Stimulated activated effector memory CD8-positive, alpha-beta T cell treated with anti-CD3 and anti-CD28 coated beads, Interleukin-12 subunit alpha, Interleukin-12 subunit beta, amount 100 ng/mL, for 72 hours (primary cell): ENCODE measurements at regions not wholly inside any gene's neighbourhood (a gene's known extent, or its start where the extent isn't known, plus 50 kb on each side); places are given as distances from the start of the nearest gene placed in this dataset.

Experiments
- ATAC-seq: fragments of 150-1000 bp; cut with Tn5 transposase; 2 replicates; pipeline ENCODE4 v1.10.0; 2021
- DNase-seq, 2 donors: peaks; one replicate each; pipeline ENCODE4 v3.0.0; 2021 to 2022; ENCODE audit warnings: low spot score in 2 of 2
- H3K27ac Mint-ChIP-seq: one replicate; pipeline ENCODE4 v1.8.0; 2022; ENCODE audit warnings: mild to moderate bottlenecking, mixed read lengths
- H3K36me3 Mint-ChIP-seq: one replicate; pipeline ENCODE4 v1.8.0; 2022; ENCODE audit warnings: mild to moderate bottlenecking, mixed read lengths
- H3K4me1 Mint-ChIP-seq: one replicate; pipeline ENCODE4 v1.8.0; 2022; ENCODE audit warnings: mixed read lengths
- H3K4me3 Mint-ChIP-seq: one replicate; pipeline ENCODE4 v1.8.0; 2022; ENCODE audit warnings: mild to moderate bottlenecking, mixed read lengths
- H3K9me3 Mint-ChIP-seq: one replicate; pipeline ENCODE4 v1.8.0; 2022; ENCODE audit warnings: mixed read lengths

DNA sequence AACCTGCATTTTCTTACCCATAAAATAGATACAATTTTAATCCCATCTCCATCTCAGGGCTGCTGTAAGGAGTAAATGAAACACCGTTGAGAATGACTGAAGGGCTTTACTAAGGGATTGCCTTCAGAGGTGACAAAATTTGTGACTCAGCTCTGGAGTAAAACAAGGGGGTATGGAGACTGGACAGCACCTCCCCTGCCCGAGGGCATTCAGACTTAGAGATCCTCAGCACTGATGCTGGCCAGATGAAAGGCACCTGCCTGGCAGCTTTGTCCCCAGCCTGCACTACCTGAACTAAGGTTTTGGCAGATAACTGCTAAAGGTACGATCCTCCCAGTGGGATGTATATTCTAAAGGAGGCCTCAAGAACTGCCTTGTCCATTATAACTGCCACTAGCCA lies 84.7 kb upstream of the CALM2 start:
- no peaks in the 10 kb centered on the region for H3K4me1 Mint-ChIP-seq
- no peak for DNase-seq

DNA sequence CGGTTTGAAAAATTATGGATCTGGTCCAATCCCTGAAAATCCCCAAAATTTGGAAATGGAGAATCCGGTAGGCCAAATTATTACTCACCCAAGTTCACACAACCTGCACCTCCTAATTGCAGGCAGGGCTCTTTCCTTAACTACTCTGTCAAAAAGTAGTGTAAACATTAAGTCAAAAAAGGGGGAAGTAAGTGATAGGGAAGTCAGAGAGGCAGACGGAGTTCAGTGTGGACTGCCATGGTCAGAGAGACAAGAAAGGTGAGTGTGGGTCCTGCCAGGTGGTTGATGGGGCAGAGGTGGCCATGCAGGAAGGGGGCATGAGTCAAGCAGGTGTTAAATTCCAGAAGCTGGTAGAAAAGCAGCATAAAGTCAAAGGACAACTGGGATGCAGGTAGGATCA lies 83.5 kb upstream of the CALM2 start:
- H3K4me3 Mint-ChIP-seq, result no peak overlapping the region
- ATAC-seq, result no peak
- H3K27ac Mint-ChIP-seq, result no peak overlapping the region
- H3K4me1 Mint-ChIP-seq, result no peaks in the 10 kb centered on the region
- DNase-seq, result no peak
- no peaks in the 10 kb centered on the region for H3K36me3 Mint-ChIP-seq
- no peaks in the 10 kb centered on the region for H3K9me3 Mint-ChIP-seq

More for the DNA sequence above, 84.7 kb upstream of the CALM2 start:
- no peak overlapping the region for H3K4me3 Mint-ChIP-seq
- no peaks in the 10 kb centered on the region for H3K9me3 Mint-ChIP-seq
- ATAC-seq, result no peak
- no peak overlapping the region for H3K27ac Mint-ChIP-seq
- H3K36me3 Mint-ChIP-seq, result no peaks in the 10 kb centered on the region

DNA sequence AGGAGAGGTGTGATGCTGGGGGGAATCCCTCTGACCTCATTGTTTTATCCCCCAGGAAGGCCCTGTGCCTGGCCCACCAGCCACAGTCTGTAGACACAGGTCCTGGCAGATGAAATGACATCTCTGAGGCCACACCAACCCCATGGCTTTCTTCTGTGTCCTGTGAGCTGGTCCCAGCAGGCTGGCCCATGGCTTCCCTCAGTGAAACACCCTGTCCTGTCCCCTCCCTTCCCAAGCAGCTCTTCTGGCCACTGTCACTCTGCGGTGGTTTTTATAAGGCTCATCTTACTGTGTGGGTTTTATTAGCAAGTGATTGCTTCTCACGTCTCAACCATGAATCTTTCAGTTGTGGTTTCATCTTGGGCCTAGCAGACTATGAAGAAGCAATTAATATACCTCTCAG lies 81.6 kb upstream of the CALM2 start:
- H3K4me1 Mint-ChIP-seq, result no peaks in the 10 kb centered on the region
- H3K27ac Mint-ChIP-seq, result no peak overlapping the region
- H3K36me3 Mint-ChIP-seq, result no peaks in the 10 kb centered on the region
- H3K9me3 Mint-ChIP-seq, result no peaks in the 10 kb centered on the region
- ATAC-seq, result peak; percentile 24
- H3K4me3 Mint-ChIP-seq, result no peak overlapping the region
- DNase-seq, result no peak

DNA sequence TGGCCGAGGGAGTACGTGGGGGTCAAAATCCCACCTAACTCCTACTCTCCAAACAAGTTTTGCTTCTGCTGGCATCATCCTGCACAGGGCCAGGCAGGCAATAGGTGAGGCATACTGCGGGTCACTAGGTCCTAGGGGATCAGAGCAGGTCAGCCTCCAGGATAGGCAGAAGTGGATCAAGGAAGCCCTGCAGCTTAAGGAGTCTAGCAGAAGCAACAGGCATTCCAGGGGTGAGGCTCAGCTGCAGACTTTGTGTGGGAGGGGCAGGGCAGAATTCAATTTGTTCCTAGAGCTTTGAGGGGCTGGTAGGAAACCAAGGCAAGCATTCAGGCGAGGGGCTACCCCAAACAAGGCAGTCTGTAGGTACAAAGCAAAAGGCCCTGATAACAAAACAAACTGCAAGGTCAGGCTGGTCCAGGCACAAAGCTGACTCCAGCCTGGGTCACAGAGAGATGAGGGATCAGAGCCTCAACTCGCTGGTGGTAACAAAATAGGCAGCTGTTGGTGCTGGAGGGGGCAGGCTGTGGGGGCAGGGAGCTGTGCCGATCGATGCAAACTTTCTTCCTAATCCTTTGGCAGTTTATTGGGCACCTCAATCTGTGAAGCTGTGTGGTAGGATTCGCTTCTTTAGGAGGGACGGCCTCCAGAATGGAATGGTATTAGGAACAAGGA lies 80.2 kb upstream of the CALM2 start:
- Mint-ChIP-seq H3K27ac (no peak overlapping the region), H3K4me1 (no peaks in the 10 kb centered on the region), H3K9me3 (no peaks in the 10 kb centered on the region), H3K36me3 (no peaks in the 10 kb centered on the region), H3K4me3 (no peak overlapping the region)
- DNase-seq (no peak), ATAC-seq (no peak)

DNA sequence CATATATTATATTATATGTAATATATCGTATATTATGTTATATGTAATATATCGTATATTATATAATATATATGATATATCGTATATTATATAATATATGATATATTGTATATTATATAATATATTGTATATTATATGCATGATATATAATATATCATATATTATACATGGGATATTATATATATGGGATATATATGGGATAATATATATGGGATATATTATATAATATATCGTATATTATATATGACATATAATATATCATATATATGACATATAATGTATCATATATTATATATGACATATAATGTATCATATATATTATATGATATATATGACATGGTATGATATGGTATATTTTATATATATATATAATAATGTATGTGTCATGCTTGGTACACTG lies 79.5 kb upstream of the CALM2 start:
- Mint-ChIP-seq H3K4me3 (no peak overlapping the region), H3K36me3 (no peaks in the 10 kb centered on the region), H3K4me1 (no peaks in the 10 kb centered on the region), H3K27ac (no peak overlapping the region), H3K9me3 (no peaks in the 10 kb centered on the region)
- ATAC-seq (no peak), DNase-seq (no peak)

DNA sequence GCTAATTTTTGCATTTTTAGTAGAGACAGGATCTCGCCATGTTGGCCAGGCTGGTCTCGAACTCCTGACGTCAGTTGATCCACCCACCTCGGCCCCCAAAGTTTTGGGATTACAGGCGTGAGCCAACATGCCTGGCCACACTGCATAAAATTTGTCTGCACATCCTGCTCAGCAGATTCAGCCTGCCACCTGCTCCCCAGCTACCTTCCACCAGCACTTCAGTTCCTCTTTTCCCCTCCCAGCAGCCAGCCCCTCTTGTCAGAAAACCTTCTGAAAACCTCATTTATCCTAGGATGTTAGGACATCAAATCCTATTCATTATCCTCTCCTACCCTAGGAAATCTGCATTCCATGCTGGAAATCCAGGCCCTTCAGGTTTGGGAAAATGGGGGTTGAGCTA lies 78.2 kb upstream of the CALM2 start:
- no peak for ATAC-seq

DNA sequence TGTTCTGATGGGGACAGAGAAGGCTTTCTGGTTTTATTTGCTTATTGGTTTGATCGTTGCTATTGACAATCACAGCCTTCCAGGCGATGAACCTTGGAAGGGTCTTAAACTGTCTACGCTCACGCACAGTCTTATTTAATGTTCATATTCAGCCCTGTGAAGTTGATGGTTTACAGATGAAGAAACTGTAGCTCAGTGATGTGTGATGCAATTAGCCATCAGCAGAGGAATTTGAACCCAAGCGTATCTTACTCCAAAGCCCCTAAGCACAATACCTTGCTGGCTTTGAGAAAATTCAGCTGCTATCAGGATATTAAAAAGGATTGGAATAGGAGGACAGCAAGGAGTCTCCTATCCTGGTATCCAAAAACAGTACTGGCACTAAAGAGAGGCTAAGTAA lies 77.1 kb upstream of the CALM2 start:
- Mint-ChIP-seq H3K9me3 (no peaks in the 10 kb centered on the region), H3K27ac (no peak overlapping the region), H3K36me3 (no peaks in the 10 kb centered on the region), H3K4me3 (no peak overlapping the region), H3K4me1 (no peaks in the 10 kb centered on the region)
- ATAC-seq (no peak), DNase-seq (no peak)

More for the DNA sequence above, 78.2 kb upstream of the CALM2 start:
- Mint-ChIP-seq H3K27ac (no peak overlapping the region), H3K36me3 (no peaks in the 10 kb centered on the region), H3K4me3 (no peak overlapping the region), H3K4me1 (no peaks in the 10 kb centered on the region), H3K9me3 (no peaks in the 10 kb centered on the region)
- DNase-seq, result no peak

DNA sequence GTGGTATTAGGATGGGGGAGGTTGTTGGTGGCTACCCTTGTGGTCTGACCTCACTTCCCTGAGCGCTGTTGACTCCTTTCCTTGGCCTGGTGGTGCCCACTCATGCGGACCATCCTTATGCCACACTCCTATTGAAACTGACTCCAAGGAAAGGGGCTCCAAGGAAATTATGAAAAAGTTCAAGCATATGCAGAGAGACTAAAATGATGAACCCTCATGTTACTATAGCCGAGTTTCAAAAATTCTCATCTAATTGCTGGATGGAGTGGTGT lies 75.0 kb upstream of the CALM2 start:
- H3K9me3 Mint-ChIP-seq, result no peaks in the 10 kb centered on the region
- H3K4me3 Mint-ChIP-seq, result no peak overlapping the region
- no peak for ATAC-seq
- H3K36me3 Mint-ChIP-seq, result no peaks in the 10 kb centered on the region
- no peak for DNase-seq
- H3K27ac Mint-ChIP-seq, result no peak overlapping the region
- H3K4me1 Mint-ChIP-seq, result no peaks in the 10 kb centered on the region

DNA sequence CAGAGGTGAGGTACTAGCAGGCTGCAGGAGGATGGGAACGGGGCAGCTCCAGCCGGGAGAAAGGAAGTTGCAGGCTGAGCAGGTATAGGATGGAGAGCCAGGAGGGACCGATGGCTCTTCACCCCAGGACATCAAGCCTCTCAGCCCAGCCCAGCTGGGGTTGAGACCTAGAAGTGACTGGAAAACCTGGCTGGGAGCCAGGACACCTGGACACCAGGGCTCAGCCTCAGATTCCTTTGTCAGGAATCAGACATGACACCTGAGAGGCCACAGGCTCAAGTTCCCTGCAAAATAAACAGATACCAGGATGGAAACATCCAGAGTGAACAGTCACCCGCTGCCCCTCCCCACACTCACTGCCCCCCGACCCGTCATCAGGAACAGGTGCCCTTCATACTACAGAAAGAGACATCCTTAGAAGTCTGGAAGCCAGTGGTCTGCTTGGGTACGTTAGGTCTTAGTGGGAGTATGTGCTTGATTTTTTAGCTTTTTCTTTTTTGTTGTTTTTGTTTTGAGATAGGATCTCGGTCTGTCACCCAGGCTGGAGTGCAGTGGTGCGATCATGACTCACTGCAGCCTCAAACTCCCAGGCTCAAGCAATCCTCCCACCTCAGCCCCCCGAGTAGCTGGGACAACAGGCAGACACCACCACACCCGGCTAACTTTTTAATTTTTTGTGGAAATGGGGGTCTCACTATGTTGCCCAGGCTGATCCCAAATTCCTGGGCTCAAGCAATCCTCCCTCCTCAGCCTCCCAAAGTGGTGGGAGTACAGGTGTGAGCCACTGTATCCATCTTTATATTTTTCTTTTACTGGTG lies 74.5 kb upstream of the CALM2 start:
- ATAC-seq (no peak), DNase-seq (no peak)
- Mint-ChIP-seq H3K4me3 (no peak overlapping the region), H3K36me3 (no peaks in the 10 kb centered on the region), H3K4me1 (no peaks in the 10 kb centered on the region), H3K9me3 (no peaks in the 10 kb centered on the region), H3K27ac (no peak overlapping the region)

DNA sequence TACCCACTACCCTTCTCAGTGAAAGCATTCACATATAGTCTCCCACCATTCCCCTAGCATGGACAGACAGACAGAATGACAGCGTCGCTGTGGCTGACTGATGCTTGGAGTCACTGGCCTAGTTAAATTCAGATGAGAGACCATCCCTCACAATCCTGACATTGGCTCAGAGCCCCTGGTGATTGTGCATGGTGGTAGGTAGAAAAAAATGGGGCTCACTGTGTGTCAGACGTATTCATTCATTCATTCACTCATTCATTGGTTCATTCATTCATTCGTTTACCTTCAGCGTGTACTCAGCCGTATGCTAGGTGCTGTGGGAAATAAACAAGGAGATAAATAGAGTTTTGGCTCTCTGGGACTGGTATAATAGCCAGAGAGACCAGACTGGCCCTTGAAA lies 73.6 kb upstream of the CALM2 start:
- no peaks in the 10 kb centered on the region for H3K36me3 Mint-ChIP-seq
- peaks cover 5% of the 10 kb centered on the region for H3K4me1 Mint-ChIP-seq
- no peak for ATAC-seq
- no peak for DNase-seq
- H3K9me3 Mint-ChIP-seq, result no peaks in the 10 kb centered on the region
- no peak overlapping the region for H3K27ac Mint-ChIP-seq
- H3K4me3 Mint-ChIP-seq, result no peak overlapping the region

DNA sequence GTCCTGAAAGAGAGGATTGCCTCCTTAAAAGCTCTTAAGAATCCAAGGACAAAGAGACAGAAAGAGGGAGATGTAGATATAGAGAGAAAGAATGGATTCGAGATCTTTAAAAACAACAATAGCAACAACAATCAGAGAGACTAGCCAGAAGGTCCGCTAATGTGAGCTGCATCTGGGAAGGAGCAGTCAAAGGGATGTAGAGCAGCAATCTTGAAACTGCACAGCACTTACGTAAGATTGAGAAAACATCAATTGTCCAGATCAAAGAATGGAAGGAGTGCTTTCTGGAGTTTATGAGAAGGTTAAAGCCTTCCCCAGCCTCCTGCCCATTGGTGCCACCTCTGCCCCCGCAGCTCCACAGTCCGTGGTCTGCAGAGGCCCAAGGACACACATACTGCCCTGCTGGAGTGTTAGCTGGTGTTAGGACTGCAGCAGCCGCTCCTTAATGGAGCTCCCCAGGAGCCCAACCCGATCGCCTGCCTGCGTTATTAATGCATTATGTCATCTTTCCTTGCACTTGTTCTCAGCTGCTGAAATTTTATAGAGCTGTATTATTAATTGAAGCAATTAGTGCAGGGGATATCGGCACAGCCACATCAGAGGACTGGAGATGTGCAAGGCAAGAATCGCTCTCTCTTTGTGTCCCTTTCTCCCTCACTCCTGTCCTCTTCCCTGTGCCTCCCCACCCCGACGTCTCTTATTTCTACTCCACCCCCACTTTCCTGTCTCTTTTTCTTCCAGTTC lies 73.0 kb upstream of the CALM2 start:
- Mint-ChIP-seq H3K4me1 (peaks cover 5% of the 10 kb centered on the region), H3K27ac (no peak overlapping the region), H3K4me3 (no peak overlapping the region), H3K9me3 (no peaks in the 10 kb centered on the region), H3K36me3 (no peaks in the 10 kb centered on the region)
- ATAC-seq (no peak), DNase-seq (no peak)

DNA sequence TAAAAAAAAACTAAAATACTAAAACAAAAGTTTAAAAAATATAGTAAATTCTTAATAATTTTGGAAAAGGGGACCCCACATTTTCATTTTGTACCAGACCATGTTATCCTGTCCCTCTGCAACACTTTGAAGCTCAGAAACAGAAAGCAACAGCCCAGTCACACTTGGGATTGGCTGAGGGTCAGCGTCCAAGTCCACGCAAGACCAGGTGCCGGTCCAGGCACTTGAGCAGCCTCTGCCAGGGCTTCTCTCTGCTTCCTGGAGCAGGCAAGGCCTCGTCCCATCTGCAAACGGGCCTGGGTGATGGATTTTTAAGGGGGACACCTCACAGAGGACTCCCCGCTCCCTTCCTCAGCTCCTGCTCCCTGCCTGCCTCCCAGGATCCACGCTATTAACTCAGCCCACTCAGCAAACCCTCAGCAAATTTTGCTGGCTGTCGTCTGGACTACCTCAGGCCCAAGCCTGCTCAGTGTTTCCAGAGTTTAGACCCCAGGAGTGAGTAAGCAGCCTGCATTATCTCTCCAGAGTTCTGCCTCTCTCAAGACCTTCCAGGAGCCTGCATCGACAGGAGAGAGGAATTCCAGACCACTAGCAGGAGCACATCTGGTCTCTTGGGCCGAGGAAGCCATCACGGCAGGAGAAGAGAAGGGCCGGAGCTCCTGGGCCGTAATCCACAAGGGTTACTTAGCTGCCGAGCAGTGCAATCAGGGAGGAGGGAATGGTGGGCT lies 67.4 kb upstream of the CALM2 start:
- H3K36me3 Mint-ChIP-seq, result no peaks in the 10 kb centered on the region
- H3K4me1 Mint-ChIP-seq, result peaks cover 5% of the 10 kb centered on the region
- DNase-seq (no peak), ATAC-seq (no peak)
- no peak overlapping the region for H3K27ac Mint-ChIP-seq
- no peaks in the 10 kb centered on the region for H3K9me3 Mint-ChIP-seq
- H3K4me3 Mint-ChIP-seq, result no peak overlapping the region

DNA sequence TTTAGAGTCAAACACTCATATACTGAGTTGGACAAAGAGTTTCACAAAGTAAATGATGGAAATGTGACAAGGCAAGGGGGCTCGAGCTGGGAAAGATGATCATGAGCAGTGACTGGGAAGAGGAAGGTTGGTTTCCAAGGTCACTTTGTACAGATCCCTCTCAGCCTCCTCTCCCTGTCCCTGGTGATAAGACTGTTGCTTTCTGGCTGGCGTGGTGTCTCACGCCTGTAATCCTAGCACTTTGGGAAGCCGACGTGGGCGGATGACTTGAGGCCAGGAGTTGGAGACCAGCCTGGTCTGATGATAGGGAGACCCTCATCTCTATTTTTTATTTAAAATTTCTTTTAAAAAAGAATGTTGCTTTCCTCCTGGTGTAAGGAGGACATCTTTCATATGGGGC lies 65.4 kb upstream of the CALM2 start:
- no peak overlapping the region for H3K27ac Mint-ChIP-seq
- H3K9me3 Mint-ChIP-seq, result no peaks in the 10 kb centered on the region
- no peak for DNase-seq

DNA sequence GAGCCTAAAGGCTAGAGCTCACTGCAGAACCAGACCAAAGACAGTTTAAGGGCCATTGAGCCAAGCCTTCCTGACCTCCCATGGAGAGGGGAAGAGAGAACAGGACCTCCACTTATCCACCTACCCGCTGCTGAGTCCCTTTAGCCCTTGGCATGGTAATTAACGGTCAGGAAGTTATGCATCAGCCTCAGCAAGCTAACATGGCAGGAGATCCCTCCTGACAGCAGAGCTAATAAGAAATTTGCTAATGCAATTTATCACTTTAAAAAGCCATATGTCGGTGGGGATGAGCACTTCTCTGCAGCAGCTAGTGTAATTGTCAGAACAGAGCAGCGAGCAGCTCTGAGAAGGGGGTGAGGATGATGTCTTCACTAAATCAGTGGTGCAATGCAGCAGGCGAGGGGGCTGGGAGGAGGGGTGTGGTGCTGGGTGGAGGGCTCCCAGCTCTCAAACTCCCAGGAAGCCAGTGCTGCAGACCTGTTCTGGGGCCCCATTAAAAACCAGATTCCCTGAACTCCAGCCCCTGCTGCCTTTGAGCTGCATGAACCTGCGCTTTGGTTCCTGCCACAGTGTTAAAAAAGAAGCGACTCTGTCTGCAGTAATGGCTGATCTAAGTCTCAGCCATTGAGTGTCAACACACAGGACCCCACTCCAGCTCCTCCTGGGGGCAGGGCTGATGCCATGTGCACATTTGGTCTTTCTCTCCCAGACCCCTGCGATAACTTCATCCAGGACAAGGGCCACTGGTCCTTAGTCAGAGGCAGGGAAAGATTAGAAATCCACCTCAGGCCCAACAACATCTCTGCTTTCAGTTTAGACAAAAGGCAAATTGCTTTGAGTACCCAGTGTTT lies 63.0 kb upstream of the CALM2 start:
- DNase-seq (no peak), ATAC-seq (no peak)
- H3K36me3 Mint-ChIP-seq, result no peaks in the 10 kb centered on the region
- H3K4me1 Mint-ChIP-seq, result no peaks in the 10 kb centered on the region
- no peak overlapping the region for H3K4me3 Mint-ChIP-seq
- H3K27ac Mint-ChIP-seq, result no peak overlapping the region
- H3K9me3 Mint-ChIP-seq, result no peaks in the 10 kb centered on the region

More for the DNA sequence above, 65.4 kb upstream of the CALM2 start:
- no peak for ATAC-seq
- no peak overlapping the region for H3K4me3 Mint-ChIP-seq
- peaks cover 5% of the 10 kb centered on the region for H3K4me1 Mint-ChIP-seq
- no peaks in the 10 kb centered on the region for H3K36me3 Mint-ChIP-seq

DNA sequence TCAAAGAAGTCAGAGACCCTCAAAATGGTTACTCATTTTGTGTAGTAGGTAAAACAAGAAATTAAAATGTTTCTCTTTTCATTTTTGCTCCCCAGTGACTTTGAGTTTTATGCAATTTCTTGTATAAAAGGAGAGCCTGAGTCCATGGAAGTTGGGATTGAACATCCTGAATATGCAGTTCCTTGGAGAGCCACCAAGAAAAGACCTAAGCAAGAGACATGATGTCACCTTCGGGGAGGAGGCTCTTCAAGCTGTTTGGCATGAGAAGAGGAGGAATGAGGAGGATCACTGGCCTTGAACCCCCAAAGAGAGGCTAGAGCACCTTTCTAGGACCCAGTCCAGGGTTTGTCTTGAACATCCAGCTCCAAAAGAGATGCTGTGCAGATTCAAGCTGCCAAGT lies 62.3 kb upstream of the CALM2 start:
- Mint-ChIP-seq H3K4me3 (no peak overlapping the region), H3K4me1 (no peaks in the 10 kb centered on the region), H3K27ac (no peak overlapping the region), H3K9me3 (no peaks in the 10 kb centered on the region), H3K36me3 (no peaks in the 10 kb centered on the region)
- no peak for ATAC-seq
- DNase-seq, result no peak
